ENCODE measurements at regions not wholly inside any gene's neighbourhood (a gene's known extent, or its start where the extent isn't known, plus 50 kb on each side); places are given as distances from the start of the nearest gene placed in this dataset.

DNA sequence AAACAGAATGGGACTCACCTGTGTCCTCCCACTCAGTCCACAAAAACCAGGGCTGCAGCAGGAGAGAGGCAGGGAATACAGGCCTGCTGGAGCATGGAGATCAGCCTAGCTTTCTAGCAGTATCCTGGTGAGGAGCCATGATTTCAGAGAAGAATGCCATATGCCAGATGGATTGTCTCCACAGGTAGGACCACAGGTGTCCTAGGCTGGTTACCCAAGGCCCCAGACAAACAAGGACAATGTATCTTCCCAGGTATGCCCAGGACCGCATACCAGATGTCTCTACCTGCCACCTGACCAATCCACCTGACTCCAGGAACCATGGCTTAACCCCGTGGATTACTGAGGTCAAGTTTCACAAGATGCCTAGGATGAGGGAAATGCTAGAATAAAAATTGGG, 295.4 kb upstream of the NPSR1 start:
- intact Hi-C loops (cut with micrococcal nuclease): no loop called here
- no peaks in the 10 kb centered on the region for H3K4me1 ChIP-seq
- TF ChIP-seq, protein P1, sequence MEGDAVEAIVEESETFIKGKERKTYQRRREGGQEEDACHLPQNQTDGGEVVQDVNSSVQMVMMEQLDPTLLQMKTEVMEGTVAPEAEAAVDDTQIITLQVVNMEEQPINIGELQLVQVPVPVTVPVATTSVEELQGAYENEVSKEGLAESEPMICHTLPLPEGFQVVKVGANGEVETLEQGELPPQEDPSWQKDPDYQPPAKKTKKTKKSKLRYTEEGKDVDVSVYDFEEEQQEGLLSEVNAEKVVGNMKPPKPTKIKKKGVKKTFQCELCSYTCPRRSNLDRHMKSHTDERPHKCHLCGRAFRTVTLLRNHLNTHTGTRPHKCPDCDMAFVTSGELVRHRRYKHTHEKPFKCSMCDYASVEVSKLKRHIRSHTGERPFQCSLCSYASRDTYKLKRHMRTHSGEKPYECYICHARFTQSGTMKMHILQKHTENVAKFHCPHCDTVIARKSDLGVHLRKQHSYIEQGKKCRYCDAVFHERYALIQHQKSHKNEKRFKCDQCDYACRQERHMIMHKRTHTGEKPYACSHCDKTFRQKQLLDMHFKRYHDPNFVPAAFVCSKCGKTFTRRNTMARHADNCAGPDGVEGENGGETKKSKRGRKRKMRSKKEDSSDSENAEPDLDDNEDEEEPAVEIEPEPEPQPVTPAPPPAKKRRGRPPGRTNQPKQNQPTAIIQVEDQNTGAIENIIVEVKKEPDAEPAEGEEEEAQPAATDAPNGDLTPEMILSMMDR (IDR thresholded peaks at IDR 0.05; ENCODE audit: borderline replicate concordance): no peak

DNA sequence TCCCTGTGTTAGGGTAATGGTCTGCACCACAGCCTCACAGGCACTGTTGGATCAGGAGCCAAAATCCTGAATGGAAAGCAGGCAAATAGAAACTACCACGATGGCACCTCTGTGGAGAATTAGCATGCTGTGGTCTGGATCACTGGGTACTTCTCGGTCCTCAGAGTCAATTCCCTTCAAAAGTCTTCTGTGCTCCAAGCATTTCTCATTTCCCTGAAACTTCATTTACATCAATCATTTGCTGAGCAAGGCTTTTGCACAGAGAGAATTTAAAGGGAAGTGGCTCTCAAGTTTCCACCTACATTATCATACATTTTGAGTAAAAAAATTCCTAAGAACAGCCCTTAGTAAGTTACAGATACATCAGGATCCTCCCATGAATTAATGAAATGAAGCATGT, 293.9 kb upstream of the NPSR1 start:
- H3K36me3 ChIP-seq: no peaks in the 10 kb centered on the region
- H3K9me3 ChIP-seq (replicated peaks): no peaks in the 10 kb centered on the region
- no peaks in the 10 kb centered on the region for H3K27me3 ChIP-seq (ENCODE audit: low read depth)
- DNase-seq: no peak
- no peaks in the 10 kb centered on the region for H3K4me1 ChIP-seq
- intact Hi-C loops (cut with micrococcal nuclease): no loop called here
- TF ChIP-seq, protein P1 (IDR thresholded peaks at IDR 0.05; ENCODE audit: borderline replicate concordance): no peak
- no peak overlapping the region for H3K27ac ChIP-seq (replicated peaks)
- H3K4me3 ChIP-seq: no peak overlapping the region

More for the DNA sequence above, 295.4 kb upstream of the NPSR1 start:
- DNase-seq: no peak
- H3K27ac ChIP-seq (replicated peaks): no peak overlapping the region
- no peaks in the 10 kb centered on the region for H3K9me3 ChIP-seq (replicated peaks)
- no peaks in the 10 kb centered on the region for H3K36me3 ChIP-seq
- H3K27me3 ChIP-seq (ENCODE audit: low read depth): no peaks in the 10 kb centered on the region
- H3K4me3 ChIP-seq: no peak overlapping the region

DNA sequence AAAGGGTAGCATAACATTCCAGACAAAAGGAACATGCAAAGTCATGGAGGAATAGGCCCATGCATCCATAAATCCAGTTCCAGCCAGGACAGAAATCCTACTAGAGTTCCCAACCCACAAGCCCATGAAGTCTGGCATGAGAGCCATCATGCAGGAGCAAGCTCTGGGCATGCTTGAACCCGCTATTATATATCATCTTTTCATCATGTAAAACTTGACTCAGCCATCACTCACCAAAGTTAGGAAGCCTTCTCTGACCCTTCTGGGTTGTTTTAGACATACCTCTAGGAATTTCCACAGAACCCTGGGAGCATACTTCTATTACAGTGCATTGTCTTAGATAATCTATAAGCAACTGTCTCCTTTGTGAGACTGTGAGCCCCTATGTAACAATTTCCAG, 293.0 kb upstream of the NPSR1 start:
- TF ChIP-seq, protein P1 (IDR thresholded peaks at IDR 0.05; ENCODE audit: borderline replicate concordance): no peak
- intact Hi-C loops (cut with micrococcal nuclease): no loop called here
- no peak overlapping the region for H3K27ac ChIP-seq (replicated peaks)
- H3K9me3 ChIP-seq (replicated peaks): no peaks in the 10 kb centered on the region
- no peaks in the 10 kb centered on the region for H3K4me1 ChIP-seq
- no peaks in the 10 kb centered on the region for H3K36me3 ChIP-seq
- no peaks in the 10 kb centered on the region for H3K27me3 ChIP-seq (ENCODE audit: low read depth)
- H3K4me3 ChIP-seq: no peak overlapping the region
- no peak for DNase-seq

DNA sequence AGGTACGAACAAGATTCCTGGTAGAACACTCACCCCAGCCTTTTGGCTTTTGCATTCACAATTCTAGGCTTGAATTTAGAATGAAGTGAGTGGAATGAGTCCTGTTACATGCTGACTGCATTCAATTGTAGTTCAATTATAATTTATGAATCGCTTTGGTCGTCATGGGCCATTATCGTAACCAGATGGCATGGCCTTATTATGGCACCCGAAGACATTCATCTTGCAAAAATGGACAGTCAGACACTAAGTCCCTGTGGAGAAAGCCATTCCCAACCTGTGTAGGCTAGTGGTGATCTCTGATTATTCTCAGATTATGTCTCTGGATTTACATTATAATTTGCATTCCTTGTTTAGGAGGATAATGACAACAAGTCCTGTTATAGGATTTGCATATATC, 292.4 kb upstream of the NPSR1 start:
- TF ChIP-seq, protein P1 (IDR thresholded peaks at IDR 0.05; ENCODE audit: borderline replicate concordance): no peak
- Histone ChIP-seq H3K27me3 (ENCODE audit: low read depth) (no peaks in the 10 kb centered on the region), H3K4me1 (no peaks in the 10 kb centered on the region), H3K27ac (replicated peaks) (no peak overlapping the region), H3K9me3 (replicated peaks) (no peaks in the 10 kb centered on the region), H3K36me3 (no peaks in the 10 kb centered on the region), H3K4me3 (no peak overlapping the region)
- intact Hi-C loops (cut with micrococcal nuclease): no loop called here
- DNase-seq: no peak

DNA sequence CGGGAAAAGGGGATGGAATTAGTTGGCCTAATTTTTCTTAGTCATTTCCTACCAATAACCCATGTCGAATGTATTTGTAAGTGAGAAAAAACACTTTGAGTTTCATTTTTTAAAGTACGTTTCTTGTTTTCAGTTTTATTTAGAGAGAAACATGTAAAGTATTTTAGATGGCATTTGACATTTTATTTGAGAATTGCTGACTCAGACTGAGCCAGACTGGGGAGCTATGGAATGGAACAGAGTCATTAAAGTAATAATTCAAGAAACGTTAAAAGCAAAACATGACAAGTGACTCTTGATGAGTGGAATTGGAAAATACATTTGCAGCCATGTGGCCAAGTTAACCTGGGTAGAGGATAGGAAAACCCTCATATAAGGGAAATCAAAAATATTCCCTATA, 286.1 kb upstream of the NPSR1 start:
- Histone ChIP-seq H3K4me3 (no peak overlapping the region), H3K36me3 (no peaks in the 10 kb centered on the region), H3K27ac (replicated peaks) (no peak overlapping the region), H3K4me1 (no peaks in the 10 kb centered on the region), H3K9me3 (replicated peaks) (no peaks in the 10 kb centered on the region), H3K27me3 (ENCODE audit: low read depth) (no peaks in the 10 kb centered on the region)
- no peak for DNase-seq
- intact Hi-C loops (cut with micrococcal nuclease): no loop called here
- TF ChIP-seq, protein P1 (IDR thresholded peaks at IDR 0.05; ENCODE audit: borderline replicate concordance): no peak

DNA sequence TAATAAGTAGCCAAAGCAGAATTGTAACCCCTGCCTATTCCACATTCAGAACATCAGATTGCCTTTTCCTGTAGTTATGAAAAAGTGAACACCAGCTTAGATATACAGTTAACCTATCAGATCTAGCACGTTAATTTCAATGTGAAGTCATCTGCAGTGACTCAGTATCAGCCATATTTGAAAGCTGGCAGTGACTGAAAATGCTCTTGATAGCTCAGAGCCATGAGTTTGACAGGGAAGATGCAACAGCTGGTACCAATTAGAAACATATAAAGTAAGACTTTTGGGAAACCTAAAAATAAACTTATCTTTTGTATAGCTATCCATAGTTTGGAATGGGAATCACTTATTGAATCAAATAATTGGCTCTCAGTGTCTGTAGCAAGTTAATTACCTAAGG, 284.1 kb upstream of the NPSR1 start:
- Histone ChIP-seq H3K27ac (replicated peaks) (no peak overlapping the region), H3K4me1 (no peaks in the 10 kb centered on the region), H3K36me3 (no peaks in the 10 kb centered on the region), H3K9me3 (replicated peaks) (no peaks in the 10 kb centered on the region), H3K4me3 (no peak overlapping the region), H3K27me3 (ENCODE audit: low read depth) (no peaks in the 10 kb centered on the region)
- intact Hi-C loops (cut with micrococcal nuclease): no loop called here
- no peak for DNase-seq
- TF ChIP-seq, protein P1 (IDR thresholded peaks at IDR 0.05; ENCODE audit: borderline replicate concordance): no peak
